ENCODE measurements at regions not wholly inside any gene's neighbourhood (a gene's known extent, or its start where the extent isn't known, plus 50 kb on each side); places are given as distances from the start of the nearest gene placed in this dataset.
"Not testable (repeated sequence)": the region's sequence is repeated elsewhere in the genome, so short reads cannot be mapped to it uniquely, and the experiment has no call there.

GRCh38 chr5:165360784-165361542, 1855.5 kb downstream of the MAT2B start:
- DNase-seq = no peak

- no peak for DNase-seq
These were observed 1864.8 kb downstream of the MAT2B start for GRCh38 chr5:165370233-165370632.

- no peak for DNase-seq
These were observed 1865.4 kb downstream of the MAT2B start for GRCh38 chr5:165370794-165371193.

GRCh38 chr5:165375201-165375600, 1869.8 kb downstream of the MAT2B start:
- no peak for DNase-seq

- no peak for DNase-seq
These were observed 1888.4 kb downstream of the MAT2B start for GRCh38 chr5:165393839-165394238.

- no peak for DNase-seq
These were observed 1892.1 kb downstream of the MAT2B start for GRCh38 chr5:165397516-165397915.

GRCh38 chr5:165400086-165400485, 1894.7 kb downstream of the MAT2B start:
- no peak for DNase-seq

GRCh38 chr5:165404917-165405316, 1899.5 kb downstream of the MAT2B start:
- no peak for DNase-seq

- no peak for DNase-seq
These were observed 1899.9 kb downstream of the MAT2B start for GRCh38 chr5:165405340-165405739.

- DNase-seq = no peak
These were observed 1901.9 kb downstream of the MAT2B start for GRCh38 chr5:165407352-165407751.

- no peak for DNase-seq
These were observed 1905.1 kb downstream of the MAT2B start for GRCh38 chr5:165410476-165410875.

- not testable (repeated sequence) for DNase-seq
These were observed 1906.1 kb downstream of the MAT2B start for GRCh38 chr5:165411532-165411931.

- no peak for DNase-seq
These were observed 1915.1 kb downstream of the MAT2B start for GRCh38 chr5:165420493-165420892.

GRCh38 chr5:165423697-165424299, 1918.4 kb downstream of the MAT2B start:
- no peak for DNase-seq

GRCh38 chr5:165425594-165425993, 1920.2 kb downstream of the MAT2B start:
- DNase-seq = no peak

GRCh38 chr5:165448753-165449152, 1943.3 kb downstream of the MAT2B start:
- DNase-seq = no peak

GRCh38 chr5:165457859-165458481, 1952.6 kb downstream of the MAT2B start:
- DNase-seq = no peak

- no peak for DNase-seq
These were observed 1953.8 kb downstream of the MAT2B start for GRCh38 chr5:165459232-165459631.

GRCh38 chr5:165460911-165461310, 1955.5 kb downstream of the MAT2B start:
- no peak for DNase-seq

GRCh38 chr5:165477546-165477945, 1972.1 kb downstream of the MAT2B start:
- DNase-seq = no peak

- DNase-seq = no peak
These were observed 1990.5 kb downstream of the MAT2B start for GRCh38 chr5:165495829-165496380.

GRCh38 chr5:165497707-165498106, 1992.3 kb downstream of the MAT2B start:
- DNase-seq = no peak

- no peak for DNase-seq
These were observed 1997.7 kb downstream of the MAT2B start for GRCh38 chr5:165502893-165503691.

Measured in CD4-positive, alpha-beta T cell treated with Interleukin-6 for 4 hours (primary cell).